HCT116 (cell line): ENCODE measurements at regions not wholly inside any gene's neighbourhood (a gene's known extent, or its start where the extent isn't known, plus 50 kb on each side); places are given as distances from the start of the nearest gene placed in this dataset.

Experiments used
- ATAC-seq: fragments of 200-7000 bp; cut with Tn5 transposase; 2 replicates; pipeline ENCODE4 v1.9.1; 2020; ENCODE audit warnings: mild to moderate bottlenecking, moderate library complexity
- BruUV-seq: library from RNA; stranded (reverse); fragments of 400-500 nt; replicated peaks from 2 replicates; lab custom pipeline; 2021; lab: Mats Ljungman, UMichigan
- CTCF ChIA-PET: fragments of 300-600 bp; sonication (Branson Sonifier 250); formaldehyde crosslinking; loops from one replicate; lab custom pipeline; 2021; ENCODE audit warnings: antibody characterized with exemption; lab: Charles Lee
- POLR2A ChIA-PET: fragments of 300-600, 350-600 bp; sonication (Branson Sonifier 250); formaldehyde crosslinking; loops from one replicate; lab custom pipeline; 2021; ENCODE audit warnings: antibody characterized with exemption; lab: Charles Lee
- RAD21 ChIA-PET, 2 experiments: fragments of 300-600 bp; sonication (Branson Sonifier 250); formaldehyde crosslinking; loops; one replicate each; lab custom pipeline; 2023; ENCODE audit warnings: low total read pairs in 2 of 2; ENCODE audit not compliant: uncharacterized antibody in 2 of 2, unreplicated experiment in 2 of 2, low non-redundant PET in 1 of 2; lab: Charles Lee
- DNase-seq: peaks from one replicate; pipeline ENCODE4 v3.0.0-alpha.2; 2010; ENCODE audit warnings: low read depth, low spot score
- H2AFZ ChIP-seq: fragments of 200-600 bp; shearing (Covaris generic), sonication (generic); 2 replicates; pipeline ENCODE4 v1.6.1; 2017; ENCODE audit warnings: low read depth, mixed run types, mixed read lengths, antibody characterized with exemption, low read length; ENCODE audit not compliant: poor library complexity, severe bottlenecking
- H3K27ac ChIP-seq: 2 replicates; pipeline ENCODE4 v1.5.1; 2012; ENCODE audit warnings: low read depth, low read length
- H3K27me3 ChIP-seq: fragments of 200-600 bp; sonication (generic); 2 replicates; pipeline ENCODE4 v1.6.1; 2016; ENCODE audit warnings: mixed run types, low read length, mixed read lengths; ENCODE audit not compliant: insufficient read depth
- H3K36me3 ChIP-seq, 2 experiments: fragments of 200-500 bp in 1 of 2; fragments of 200-600 bp in 1 of 2; sonication (Bioruptor generic) in 1 of 2; sonication (generic) in 1 of 2; 2 replicates each; pipeline versions ENCODE4 v1.5.1 to v1.6.1; 2014 to 2016; ENCODE audit warnings: low read length in 2 of 2, inconsistent platforms in 1 of 2, mixed read lengths in 1 of 2, mixed run types in 1 of 2; ENCODE audit not compliant: insufficient read depth in 2 of 2, control insufficient read depth in 1 of 2
- H3K4me1 ChIP-seq, 2 experiments: fragments of 200-600 bp in 1 of 2; sonication (generic) in 1 of 2; 2 replicates each; pipeline versions ENCODE4 v1.5.1 to v1.6.1; 2012 to 2017; ENCODE audit warnings: low read length in 2 of 2, inconsistent platforms in 1 of 2, mild to moderate bottlenecking in 1 of 2, mixed read lengths in 1 of 2, mixed run types in 1 of 2, moderate library complexity in 1 of 2; ENCODE audit not compliant: insufficient read depth in 2 of 2, control insufficient read depth in 1 of 2
- H3K4me2 ChIP-seq: fragments of 200-600 bp; sonication (generic); 2 replicates; pipeline ENCODE4 v1.6.1; 2017; ENCODE audit warnings: mixed run types, low read length, mixed read lengths
- H3K4me3 ChIP-seq, 2 experiments: fragments of 200-600 bp in 1 of 2; sonication (generic) in 1 of 2; replicated peaks in 1 of 2; 2 replicates each; pipeline ENCODE4 v1.5.1; 2011 to 2016; ENCODE audit warnings: low read length in 2 of 2, control low read depth in 1 of 2, low read depth in 1 of 2, mild to moderate bottlenecking in 1 of 2, mixed read lengths in 1 of 2, mixed run types in 1 of 2
- H3K79me2 ChIP-seq: fragments of 200-600 bp; sonication (generic); 2 replicates; pipeline ENCODE4 v1.6.1; 2017; ENCODE audit warnings: mild to moderate bottlenecking, mixed run types, low read length, moderate library complexity, mixed read lengths; ENCODE audit not compliant: insufficient read depth
- H3K9ac ChIP-seq: fragments of 200-600 bp; sonication (generic); 2 replicates; pipeline ENCODE4 v1.6.1; 2016; ENCODE audit warnings: low read length, mixed read lengths
- H3K9me2 ChIP-seq: fragments of 200-600 bp; sonication (generic), shearing (Covaris generic); 2 replicates; pipeline ENCODE4 v1.6.1; 2017; ENCODE audit warnings: mixed run types, mild to moderate bottlenecking, moderate library complexity; ENCODE audit not compliant: insufficient read depth
- H3K9me3 ChIP-seq, 2 experiments: fragments of 200-500 bp in 1 of 2; fragments of 200-600 bp in 1 of 2; sonication (Bioruptor generic) in 1 of 2; sonication (generic) in 1 of 2; 2 replicates each; pipeline ENCODE4 v1.6.1; 2014 to 2017; ENCODE audit warnings: low read length in 2 of 2, mixed read lengths in 2 of 2, inconsistent platforms in 1 of 2, low read depth in 1 of 2, mild to moderate bottlenecking in 1 of 2, mixed run types in 1 of 2, moderate library complexity in 1 of 2; ENCODE audit not compliant: control insufficient read depth in 1 of 2, insufficient read depth in 1 of 2
- H4K20me1 ChIP-seq: fragments of 200-600 bp; sonication (generic), shearing (Covaris generic); 2 replicates; pipeline ENCODE4 v1.6.1; 2017; ENCODE audit warnings: mixed run types, mild to moderate bottlenecking, moderate library complexity; ENCODE audit not compliant: insufficient read depth
- ATF3 ChIP-seq: IDR thresholded peaks from 2 replicates; pipeline ENCODE4 v1.6.1; 2012
- CTCF ChIP-seq, 3 experiments: fragments of 200-600 bp in 1 of 3; sonication (generic) in 1 of 3; IDR thresholded peaks in 2 of 3; conservative IDR thresholded peaks in 1 of 3; 2 replicates each; pipeline ENCODE4 v1.5.1; 2012 to 2017; ENCODE audit warnings: low read depth in 2 of 3, low read length in 2 of 3, antibody characterized with exemption in 1 of 3, borderline replicate concordance in 1 of 3, control low read depth in 1 of 3, mild to moderate bottlenecking in 1 of 3, mixed read lengths in 1 of 3, mixed run types in 1 of 3, moderate library complexity in 1 of 3; ENCODE audit not compliant: insufficient read depth in 1 of 3
- EZH2 ChIP-seq: fragments of 200-600 bp; sonication (generic); IDR thresholded peaks from 2 replicates; pipeline ENCODE4 v1.6.1; 2017; ENCODE audit warnings: antibody characterized with exemption, mixed run types
- FOSL1 ChIP-seq: IDR thresholded peaks from 2 replicates; pipeline ENCODE4 v1.6.1; 2012; ENCODE audit warnings: low read depth
- JUND ChIP-seq: IDR thresholded peaks from 2 replicates; pipeline ENCODE4 v1.6.1; 2012
- SIN3A ChIP-seq: IDR thresholded peaks from 2 replicates; pipeline ENCODE4 v1.6.1; 2012; ENCODE audit warnings: low read depth
- SRF ChIP-seq: IDR thresholded peaks from 2 replicates; pipeline ENCODE4 v1.6.1; 2012; ENCODE audit warnings: low read depth
- TCF7L2 ChIP-seq: IDR thresholded peaks from 2 replicates; pipeline ENCODE4 v1.7.0; 2011; ENCODE audit warnings: borderline replicate concordance, inconsistent platforms; ENCODE audit not compliant: insufficient read depth, insufficient read length; ENCODE audit errors: extremely low read depth
- ZBTB33 ChIP-seq: IDR thresholded peaks from 2 replicates; pipeline ENCODE4 v1.6.1; 2011; ENCODE audit warnings: mild to moderate bottlenecking, low read length, moderate library complexity; ENCODE audit not compliant: insufficient replicate concordance; ENCODE audit errors: extremely low read depth
- ZFX ChIP-seq: fragments of 450-650 bp; IDR thresholded peaks from 2 replicates; pipeline ENCODE4 v1.6.1; 2017
- ZNF274 ChIP-seq: fragments of 200-500 bp; sonication (Bioruptor generic); IDR thresholded peaks from 2 replicates; pipeline ENCODE4 v1.6.1; 2014; ENCODE audit warnings: mild to moderate bottlenecking, low read depth, low read length, inconsistent platforms
- intact Hi-C: fragments of 100-400 bp; cut with micrococcal nuclease; formaldehyde crosslinking; loops from 2 replicates; pipeline ENCODE4 v1.10.0; 2022

GRCh38 chr5:119949426-119949999, 320.2 kb downstream of the FAM170A start (continued):
- TF ChIP-seq ZBTB33 (no peak), ZFX (no peak), SRF (no peak)

GRCh38 chr5:119951330-119951934, 322.1 kb downstream of the FAM170A start:
- no peaks in the 10 kb centered on the region for H3K27me3 ChIP-seq
- H2AFZ ChIP-seq: no peak overlapping the region
- H3K4me1 ChIP-seq: no peaks in the 10 kb centered on the region
- TF ChIP-seq ZNF274 (no peak), EZH2 (no peak), SRF (no peak), CTCF (IDR thresholded peaks at IDR 0.05 in 2 of 3, conservative IDR thresholded peaks at IDR 0.05 in 1 of 3; ENCODE audit: borderline replicate concordance in 1 of 3, insufficient read depth in 1 of 3, low read depth in 2 of 3, low read length in 2 of 3) (no peak), ATF3 (no peak), SIN3A (no peak), ZBTB33 (no peak), JUND (no peak), FOSL1 (no peak), TCF7L2 (no peak)
- no peak overlapping the region for H3K9ac ChIP-seq
- no peaks in the 10 kb centered on the region for H3K9me2 ChIP-seq
- intact Hi-C loops: no loop called here
- no peak overlapping the region for H3K4me3 ChIP-seq
- no peaks in the 10 kb centered on the region for H3K79me2 ChIP-seq
- ATAC-seq (no peak), DNase-seq (no peak)
- ChIA-PET POLR2A (no interaction called here), CTCF (no interaction called here), RAD21 (no interaction called here)
- H3K27ac ChIP-seq: no peak overlapping the region
- H3K4me2 ChIP-seq: no peak overlapping the region
- BruUV-seq: no TSS peak
- no peaks in the 10 kb centered on the region for H3K36me3 ChIP-seq
- no peaks in the 10 kb centered on the region for H4K20me1 ChIP-seq
- peaks cover 0 to 4% of the 10 kb centered on the region in 2 experiments; a peak in 1 of 4 replicates for H3K9me3 ChIP-seq
